Activated naive CD8-positive, alpha-beta T cell treated with anti-CD3 and anti-CD28 coated beads, Interleukin-2, amount 50 U/mL, for 24 hours (primary cell): ENCODE measurements at regions not wholly inside any gene's neighbourhood (a gene's known extent, or its start where the extent isn't known, plus 50 kb on each side); places are given as distances from the start of the nearest gene placed in this dataset.

Experiments
- ATAC-seq: fragments of 150-1000 bp; cut with Tn5 transposase; one replicate; pipeline ENCODE4 v1.10.0; 2021
- DNase-seq: peaks from one replicate; pipeline ENCODE4 v3.0.0; 2021
- H3K27ac Mint-ChIP-seq: one replicate; pipeline ENCODE4 v1.8.0; 2021; ENCODE audit warnings: mild to moderate bottlenecking, mixed read lengths
- H3K27me3 Mint-ChIP-seq: one replicate; pipeline ENCODE4 v1.8.0; 2021; ENCODE audit warnings: mixed read lengths
- H3K36me3 Mint-ChIP-seq: one replicate; pipeline ENCODE4 v1.8.0; 2021; ENCODE audit warnings: low read depth, mixed read lengths
- H3K4me1 Mint-ChIP-seq: one replicate; pipeline ENCODE4 v1.8.0; 2021; ENCODE audit warnings: mixed read lengths
- H3K4me3 Mint-ChIP-seq: one replicate; pipeline ENCODE4 v1.8.0; 2021; ENCODE audit warnings: mild to moderate bottlenecking, moderate library complexity, mixed read lengths
- H3K9me3 Mint-ChIP-seq: one replicate; pipeline ENCODE4 v1.8.0; 2021; ENCODE audit warnings: mixed read lengths

- Mint-ChIP-seq H3K36me3 (no peaks in the 10 kb centered on the region), H3K27ac (no peak overlapping the region), H3K9me3 (peaks cover 12% of the 10 kb centered on the region), H3K27me3 (no peaks in the 10 kb centered on the region), H3K4me1 (no peaks in the 10 kb centered on the region), H3K4me3 (no peak overlapping the region)
- no peak for ATAC-seq
- DNase-seq = no peak
Measured at GRCh38 chr2:122966461-122966860, 1058.6 kb upstream of the CNTNAP5 start.

GRCh38 chr2:122977580-122977979 is 1047.5 kb upstream of the CNTNAP5 start:
- H3K4me1 Mint-ChIP-seq = no peaks in the 10 kb centered on the region
- no peak for ATAC-seq
- DNase-seq = no peak
- no peaks in the 10 kb centered on the region for H3K36me3 Mint-ChIP-seq
- H3K27ac Mint-ChIP-seq = no peak overlapping the region
- peaks cover 35% of the 10 kb centered on the region for H3K9me3 Mint-ChIP-seq
- no peak overlapping the region for H3K4me3 Mint-ChIP-seq
- H3K27me3 Mint-ChIP-seq = no peaks in the 10 kb centered on the region

DNA sequence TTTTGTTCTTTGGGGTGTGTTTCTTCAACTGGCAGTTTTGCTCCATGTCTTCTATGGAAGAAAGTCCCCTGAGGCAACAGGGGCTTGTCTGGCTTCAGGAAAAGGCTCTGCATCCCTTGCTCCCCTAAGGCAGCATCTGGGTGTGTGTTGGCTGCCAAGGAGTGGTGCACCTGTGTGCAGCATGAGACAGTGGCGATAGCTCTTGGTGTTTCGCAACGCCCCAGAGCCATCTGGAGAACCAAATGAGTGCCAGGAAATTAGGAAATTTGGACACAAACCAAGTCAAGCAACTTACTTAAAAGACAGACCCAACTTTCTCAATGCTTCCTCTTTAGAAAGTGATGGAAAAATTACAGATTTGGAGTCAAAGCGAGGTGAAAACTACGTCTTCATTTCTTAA is 1044.4 kb upstream of the CNTNAP5 start:
- Mint-ChIP-seq H3K36me3 (no peaks in the 10 kb centered on the region), H3K27ac (no peak overlapping the region), H3K4me3 (no peak overlapping the region), H3K27me3 (no peaks in the 10 kb centered on the region), H3K4me1 (no peaks in the 10 kb centered on the region), H3K9me3 (peaks cover 29% of the 10 kb centered on the region)
- DNase-seq (no peak), ATAC-seq (no peak)

- Mint-ChIP-seq H3K36me3 (no peaks in the 10 kb centered on the region), H3K27me3 (no peaks in the 10 kb centered on the region), H3K4me3 (no peak overlapping the region), H3K27ac (no peak overlapping the region), H3K4me1 (no peaks in the 10 kb centered on the region), H3K9me3 (peaks cover 24% of the 10 kb centered on the region)
- ATAC-seq (no peak), DNase-seq (no peak)
Measured at GRCh38 chr2:122982936-122983335, 1042.2 kb upstream of the CNTNAP5 start.

DNA sequence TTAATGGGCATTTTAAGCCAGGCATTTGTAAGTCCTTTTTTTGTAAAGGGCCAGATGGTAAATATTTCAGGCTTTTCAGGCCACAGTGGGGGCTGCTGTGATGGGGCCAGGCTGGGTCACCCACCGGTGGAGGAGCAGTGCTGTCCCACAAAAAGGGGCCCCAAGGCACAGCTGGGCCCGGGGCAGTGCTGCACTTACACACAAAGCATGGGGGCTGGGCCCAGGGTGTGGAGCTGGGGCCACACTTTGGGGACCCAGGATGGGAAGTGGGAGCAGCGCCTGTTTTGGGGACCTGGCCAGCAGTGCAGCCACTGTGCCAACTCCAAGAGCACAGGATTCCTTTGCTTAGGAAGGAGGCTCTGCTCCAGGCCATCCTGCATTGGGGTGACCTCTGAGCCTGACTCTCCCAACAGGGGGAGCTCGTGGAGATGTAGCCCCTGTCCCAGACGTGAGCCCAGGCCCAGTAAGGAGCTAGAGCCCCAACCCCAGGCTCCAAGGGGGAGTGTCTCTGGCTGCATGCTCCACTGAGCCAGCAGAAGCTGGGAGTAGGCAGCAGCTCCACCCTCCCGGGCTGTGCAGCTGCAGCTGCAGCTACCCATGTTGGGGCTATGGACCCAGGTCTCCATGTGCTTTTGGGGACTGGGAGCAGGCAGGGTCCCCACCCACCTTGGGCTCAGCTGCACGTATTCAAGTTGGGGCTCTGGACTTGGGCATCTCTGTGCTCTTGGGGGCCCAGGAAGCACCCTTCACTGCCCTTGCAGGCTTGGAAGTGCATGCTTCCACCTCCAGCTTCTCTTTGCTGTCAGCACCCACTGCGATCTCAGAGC is 1036.5 kb upstream of the CNTNAP5 start:
- Mint-ChIP-seq H3K4me1 (no peaks in the 10 kb centered on the region), H3K9me3 (peaks cover 14% of the 10 kb centered on the region), H3K27me3 (no peaks in the 10 kb centered on the region), H3K27ac (no peak overlapping the region), H3K36me3 (no peaks in the 10 kb centered on the region), H3K4me3 (no peak overlapping the region)
- DNase-seq (no peak), ATAC-seq (no peak)

DNA sequence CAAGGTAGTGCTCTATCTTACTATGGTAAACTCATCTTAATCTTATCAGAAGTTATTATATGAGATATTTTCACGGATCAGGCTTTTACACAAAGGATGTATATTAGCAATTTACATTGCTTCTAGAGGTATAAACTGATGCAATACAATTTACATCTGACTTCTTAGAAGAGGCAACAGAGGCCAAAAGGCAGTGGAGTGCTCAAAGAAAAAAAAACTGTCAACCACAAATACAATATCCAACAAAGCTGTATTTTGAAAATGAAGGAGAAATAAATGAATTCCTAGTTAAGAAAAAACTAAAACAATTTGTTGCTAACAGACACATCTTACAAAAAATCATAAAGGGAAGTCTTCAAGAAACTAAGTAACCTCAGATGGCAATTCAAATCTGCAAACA is 1031.5 kb upstream of the CNTNAP5 start:
- H3K9me3 Mint-ChIP-seq = peaks cover 19% of the 10 kb centered on the region

GRCh38 chr2:122999258-122999657 is 1025.8 kb upstream of the CNTNAP5 start:
- H3K4me1 Mint-ChIP-seq = no peaks in the 10 kb centered on the region
- no peaks in the 10 kb centered on the region for H3K36me3 Mint-ChIP-seq
- no peak for DNase-seq
- H3K27ac Mint-ChIP-seq = no peak overlapping the region
- no peak for ATAC-seq
- H3K4me3 Mint-ChIP-seq = no peak overlapping the region
- H3K9me3 Mint-ChIP-seq = peaks cover 16% of the 10 kb centered on the region
- H3K27me3 Mint-ChIP-seq = no peaks in the 10 kb centered on the region

More for the DNA sequence above, 1031.5 kb upstream of the CNTNAP5 start:
- no peaks in the 10 kb centered on the region for H3K27me3 Mint-ChIP-seq
- H3K4me3 Mint-ChIP-seq = no peak overlapping the region
- no peak overlapping the region for H3K27ac Mint-ChIP-seq
- ATAC-seq (no peak), DNase-seq (no peak)
- no peaks in the 10 kb centered on the region for H3K36me3 Mint-ChIP-seq
- no peaks in the 10 kb centered on the region for H3K4me1 Mint-ChIP-seq

DNA sequence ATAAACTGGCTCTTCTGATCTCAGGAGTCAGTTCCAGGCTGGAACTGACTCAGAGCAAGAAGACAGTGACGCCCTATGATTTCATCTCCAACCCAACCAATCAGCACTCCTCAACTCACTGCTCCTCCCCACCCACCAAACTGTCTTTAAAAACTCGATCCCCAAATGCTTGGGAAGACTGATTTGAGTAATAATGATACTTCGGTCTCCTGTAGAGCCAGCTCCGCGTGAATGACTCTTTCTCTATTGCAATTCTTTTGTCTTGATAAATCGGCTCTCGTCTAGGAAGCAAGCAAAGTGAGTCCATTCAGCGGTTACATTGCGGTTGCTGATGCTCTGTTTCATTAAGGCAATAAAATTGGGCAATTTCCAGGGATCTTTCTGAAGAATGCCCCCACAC is 1025.3 kb upstream of the CNTNAP5 start:
- Mint-ChIP-seq H3K4me1 (no peaks in the 10 kb centered on the region), H3K27me3 (no peaks in the 10 kb centered on the region), H3K36me3 (no peaks in the 10 kb centered on the region), H3K9me3 (peaks cover 16% of the 10 kb centered on the region), H3K4me3 (no peak overlapping the region), H3K27ac (no peak overlapping the region)
- no peak for DNase-seq
- no peak for ATAC-seq

GRCh38 chr2:123002660-123003248 is 1022.3 kb upstream of the CNTNAP5 start:
- peaks cover 26% of the 10 kb centered on the region for H3K9me3 Mint-ChIP-seq
- H3K27me3 Mint-ChIP-seq = no peaks in the 10 kb centered on the region
- ATAC-seq (no peak), DNase-seq (no peak)
- H3K27ac Mint-ChIP-seq = no peak overlapping the region
- no peak overlapping the region for H3K4me3 Mint-ChIP-seq
- no peaks in the 10 kb centered on the region for H3K4me1 Mint-ChIP-seq
- no peaks in the 10 kb centered on the region for H3K36me3 Mint-ChIP-seq

DNA sequence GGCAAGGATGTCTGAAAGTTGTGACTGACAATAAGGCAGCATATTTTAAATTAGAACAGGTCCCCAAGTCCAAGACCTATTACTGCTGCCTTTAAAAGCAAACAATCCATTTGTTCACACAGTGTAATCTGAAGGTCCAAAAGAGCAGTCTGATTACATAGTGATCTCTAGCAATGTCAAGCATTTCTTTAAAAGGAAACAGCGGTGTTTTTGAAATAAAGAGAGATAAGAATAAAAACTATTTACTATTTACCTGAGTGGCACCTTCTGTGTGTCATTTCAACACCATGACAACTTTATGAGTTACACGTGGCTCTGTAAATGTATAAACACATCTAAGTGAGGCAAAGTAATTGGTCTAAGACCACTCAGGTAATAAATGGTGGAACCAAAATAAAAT is 1009.9 kb upstream of the CNTNAP5 start:
- DNase-seq (no peak), ATAC-seq (no peak)
- H3K27ac Mint-ChIP-seq = no peak overlapping the region
- H3K4me1 Mint-ChIP-seq = no peaks in the 10 kb centered on the region
- H3K36me3 Mint-ChIP-seq = no peaks in the 10 kb centered on the region
- no peak overlapping the region for H3K4me3 Mint-ChIP-seq
- H3K9me3 Mint-ChIP-seq = peaks cover 21% of the 10 kb centered on the region
- no peaks in the 10 kb centered on the region for H3K27me3 Mint-ChIP-seq

GRCh38 chr2:123035541-123035940 is 989.5 kb upstream of the CNTNAP5 start:
- ATAC-seq (no peak), DNase-seq (no peak)
- Mint-ChIP-seq H3K36me3 (no peaks in the 10 kb centered on the region), H3K9me3 (peaks cover 29% of the 10 kb centered on the region), H3K27me3 (no peaks in the 10 kb centered on the region), H3K27ac (no peak overlapping the region), H3K4me1 (no peaks in the 10 kb centered on the region), H3K4me3 (no peak overlapping the region)

GRCh38 chr2:123036300-123036699 is 988.8 kb upstream of the CNTNAP5 start:
- no peaks in the 10 kb centered on the region for H3K4me1 Mint-ChIP-seq
- no peaks in the 10 kb centered on the region for H3K27me3 Mint-ChIP-seq
- H3K36me3 Mint-ChIP-seq = no peaks in the 10 kb centered on the region
- no peak for ATAC-seq
- peaks cover 32% of the 10 kb centered on the region for H3K9me3 Mint-ChIP-seq
- no peak overlapping the region for H3K27ac Mint-ChIP-seq
- no peak overlapping the region for H3K4me3 Mint-ChIP-seq
- DNase-seq = no peak

DNA sequence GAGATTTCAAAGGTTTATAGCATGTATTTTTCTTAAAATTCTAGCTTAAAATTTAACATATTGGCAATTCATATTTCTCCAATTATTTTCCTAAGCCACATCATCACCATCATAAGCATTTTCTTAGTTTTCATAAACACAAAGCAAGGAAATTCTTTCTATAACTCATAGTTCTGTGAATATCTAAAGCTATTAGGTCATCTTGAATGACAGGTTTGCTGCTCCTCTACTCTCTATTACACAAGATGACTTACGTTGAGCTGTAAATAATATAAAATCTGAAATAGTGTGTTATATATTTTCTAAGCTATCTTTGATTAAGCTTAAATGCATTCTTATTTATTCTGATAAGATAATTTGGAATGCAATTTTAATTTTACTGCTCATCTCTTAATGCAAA is 984.6 kb upstream of the CNTNAP5 start:
- DNase-seq = no peak
- Mint-ChIP-seq H3K27ac (no peak overlapping the region), H3K9me3 (peaks cover 21% of the 10 kb centered on the region), H3K27me3 (no peaks in the 10 kb centered on the region), H3K4me1 (no peaks in the 10 kb centered on the region), H3K36me3 (no peaks in the 10 kb centered on the region), H3K4me3 (no peak overlapping the region)
- ATAC-seq = no peak

DNA sequence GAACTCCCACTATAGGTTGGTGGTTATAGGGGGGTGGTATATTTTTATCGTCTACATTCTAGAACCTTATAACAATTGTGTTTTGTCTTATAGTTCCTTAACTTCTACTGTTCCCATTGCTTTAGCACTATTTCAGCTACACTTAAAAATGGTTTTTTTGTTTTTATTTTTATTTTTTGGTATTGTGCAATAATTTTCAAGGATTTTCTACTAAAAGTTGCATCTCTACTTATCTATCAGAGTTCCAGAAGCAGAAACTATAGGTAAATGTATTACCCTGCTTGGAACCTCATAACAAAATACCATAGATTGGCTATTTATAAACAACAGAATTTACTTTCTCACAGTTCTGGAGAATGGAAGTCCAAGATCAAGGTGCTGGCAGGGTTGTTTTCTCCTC is 981.6 kb upstream of the CNTNAP5 start:
- ATAC-seq (no peak), DNase-seq (no peak)
- H3K9me3 Mint-ChIP-seq = peaks cover 11% of the 10 kb centered on the region
- no peak overlapping the region for H3K4me3 Mint-ChIP-seq
- H3K27ac Mint-ChIP-seq = no peak overlapping the region
- no peaks in the 10 kb centered on the region for H3K4me1 Mint-ChIP-seq
- no peaks in the 10 kb centered on the region for H3K36me3 Mint-ChIP-seq
- H3K27me3 Mint-ChIP-seq = no peaks in the 10 kb centered on the region

DNA sequence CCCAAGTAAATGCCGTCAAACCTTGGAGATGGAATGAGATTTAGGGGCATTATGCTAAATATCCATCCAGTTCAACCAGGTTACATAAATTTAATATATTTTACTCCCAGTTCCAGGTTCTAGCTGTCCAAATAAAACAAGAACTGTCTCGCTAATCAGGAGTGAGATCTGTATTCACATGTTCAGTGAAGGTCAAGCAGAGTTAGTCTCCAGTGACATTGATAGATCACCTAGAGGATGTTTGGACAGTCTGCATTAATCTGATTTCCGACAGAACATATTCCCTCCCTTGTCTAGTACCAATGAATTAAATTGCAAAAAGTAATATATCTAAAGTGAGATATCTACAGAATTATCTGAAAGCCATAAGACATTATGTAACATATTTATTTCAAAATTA is 979.4 kb upstream of the CNTNAP5 start:
- no peak for ATAC-seq
- Mint-ChIP-seq H3K27me3 (no peaks in the 10 kb centered on the region), H3K36me3 (no peaks in the 10 kb centered on the region), H3K4me1 (no peaks in the 10 kb centered on the region), H3K9me3 (peaks cover 11% of the 10 kb centered on the region), H3K4me3 (no peak overlapping the region), H3K27ac (no peak overlapping the region)
- DNase-seq = no peak
